Caki2 (cell line): ENCODE measurements at regions not wholly inside any gene's neighbourhood (a gene's known extent, or its start where the extent isn't known, plus 50 kb on each side); places are given as distances from the start of the nearest gene placed in this dataset.

Source experiments
- DNase-seq: peaks from one replicate; pipeline ENCODE4 v3.0.0-alpha.2; 2015; ENCODE audit warnings: low read depth
- in situ Hi-C: cut with HindIII; loops from 2 replicates; pipeline ENCODE4 v1.10.0; 2016; ENCODE audit warnings: low sequenced_read_pairs, low pct_unique_long_range_greater_than_20kb, mixed read lengths

DNA sequence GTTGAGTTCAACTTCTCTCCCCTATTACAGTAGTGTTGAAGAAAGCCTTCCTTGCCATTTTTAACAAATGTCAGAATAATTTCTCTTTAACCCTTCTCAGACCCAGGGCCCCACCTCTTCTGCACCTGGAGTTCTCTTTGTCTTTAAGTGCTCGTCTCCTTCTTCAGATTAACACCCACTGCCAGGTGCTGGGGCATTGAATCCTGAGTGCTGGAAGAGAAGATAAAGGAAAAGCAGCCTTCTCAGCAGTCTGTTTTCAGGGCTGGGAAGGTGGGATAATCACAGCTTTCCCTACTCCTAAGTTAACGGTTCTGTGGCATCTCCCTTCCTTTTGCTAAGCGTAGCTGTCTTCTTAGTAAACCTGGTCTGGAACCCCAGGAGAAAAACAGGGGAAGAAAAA, 114.6 kb upstream of the TAB2 start:
- DNase-seq: no peak
- in situ Hi-C loops: no loop called here

DNA sequence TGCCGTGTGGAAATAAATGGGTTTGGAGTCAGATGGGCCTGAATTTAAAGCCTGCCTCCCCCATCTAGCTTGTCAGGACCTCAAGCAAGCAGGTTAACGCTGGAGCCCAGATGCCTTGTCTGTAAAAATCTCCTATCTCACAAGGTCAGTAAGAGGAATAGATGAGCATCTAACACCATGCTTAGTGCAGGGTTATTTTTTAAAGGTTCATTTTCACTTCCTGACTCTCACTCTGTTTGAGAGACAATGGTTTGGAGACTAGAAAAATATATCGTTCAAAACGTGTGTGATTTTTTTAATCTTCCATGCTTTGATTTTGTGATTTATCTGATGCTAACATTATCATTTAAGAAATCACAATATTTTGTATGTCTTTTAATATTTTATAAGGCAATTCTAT, 114.0 kb upstream of the TAB2 start:
- in situ Hi-C loops: no loop called here
- no peak for DNase-seq

DNA sequence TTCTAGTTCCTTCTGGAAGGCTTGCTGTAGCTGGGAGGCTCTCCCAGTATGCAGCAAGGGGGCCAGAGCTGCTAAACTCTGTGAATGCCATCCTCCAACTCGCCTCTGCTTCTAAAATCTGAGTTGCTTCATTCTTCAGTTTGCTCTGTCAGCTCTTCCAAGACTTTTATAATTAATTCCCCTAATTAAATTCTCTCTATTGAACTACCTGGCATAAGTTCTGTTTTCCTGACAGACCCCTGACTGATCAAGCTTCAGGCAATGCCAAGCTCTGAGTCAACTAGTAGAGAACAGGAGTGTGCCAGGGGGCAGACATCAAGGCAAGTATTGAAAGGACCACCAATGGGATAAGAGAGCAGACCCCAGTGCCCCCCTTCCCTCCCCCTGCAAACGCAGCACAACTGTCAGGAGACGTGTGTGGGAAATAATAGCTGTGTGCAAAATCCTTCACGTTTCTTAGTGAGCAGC, 109.3 kb upstream of the TAB2 start:
- DNase-seq: no peak
- in situ Hi-C loops: no loop called here

DNA sequence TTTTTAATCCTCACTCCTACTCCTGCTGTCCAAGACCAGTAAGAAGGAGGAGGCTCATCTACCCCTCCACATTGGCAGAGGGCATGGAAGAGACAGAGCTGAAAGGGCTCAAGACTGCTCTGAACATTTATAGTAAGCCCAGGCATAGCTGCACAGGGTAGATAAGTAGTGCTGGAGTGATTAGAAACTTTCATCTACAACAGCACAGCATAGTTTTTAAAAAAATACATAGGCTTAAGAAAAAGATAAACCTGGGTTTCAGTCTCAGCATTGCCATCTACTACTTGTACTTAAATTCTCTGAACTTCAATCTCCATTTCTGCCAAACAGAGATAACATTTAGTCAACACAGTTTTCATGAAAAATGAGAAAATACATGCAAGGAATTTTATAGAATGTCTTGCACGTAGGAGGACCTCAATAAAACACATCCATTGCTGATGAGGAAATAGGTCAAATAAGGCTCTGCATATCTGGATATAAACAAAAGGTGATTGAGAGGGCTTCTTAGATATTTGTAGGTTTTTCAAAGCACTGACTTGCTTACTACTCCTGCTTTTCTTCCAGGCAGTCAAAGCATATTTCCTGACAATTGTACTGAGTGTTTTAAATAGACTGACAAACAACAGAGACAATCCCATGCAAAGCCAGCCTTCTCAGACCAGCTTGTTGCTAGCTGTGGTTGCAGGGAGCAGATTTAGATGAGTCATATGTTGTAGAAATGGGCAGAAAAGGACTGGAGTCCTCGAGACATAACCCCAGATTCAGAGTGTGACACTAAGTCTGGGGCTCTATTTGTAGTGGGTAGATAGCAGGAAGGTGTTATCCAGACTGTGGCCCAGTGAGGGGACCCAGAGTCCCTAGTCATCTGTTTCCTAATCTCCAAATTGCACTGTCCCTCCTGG, 107.4 kb upstream of the TAB2 start:
- no peak for DNase-seq
- in situ Hi-C loops: no loop called here

DNA sequence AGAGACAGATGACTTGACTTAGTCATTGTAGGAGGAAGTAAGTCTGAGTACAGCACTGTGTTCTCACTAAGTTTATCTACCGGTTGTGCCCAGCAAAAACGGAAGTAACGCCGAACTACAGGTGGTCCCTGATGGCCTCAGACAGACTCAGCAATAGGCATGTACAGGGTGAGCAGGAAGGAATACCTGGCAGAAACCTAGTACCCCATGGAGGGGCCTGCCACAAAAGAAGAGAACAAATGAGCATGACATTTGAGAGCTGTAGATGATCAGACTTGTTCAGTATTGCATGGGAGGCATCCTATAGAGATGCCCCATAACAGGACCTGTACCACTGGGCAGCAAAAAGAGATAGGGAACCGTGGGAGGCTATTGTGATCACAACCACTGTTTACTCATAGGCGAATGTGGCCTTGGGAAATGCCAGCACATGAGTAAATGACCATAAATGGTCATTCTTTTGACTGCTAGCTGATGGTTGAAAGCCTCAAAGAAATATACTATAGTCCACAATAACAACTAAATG, 106.4 kb upstream of the TAB2 start:
- DNase-seq: no peak
- in situ Hi-C loops: no loop called here

- no peak for DNase-seq
- in situ Hi-C loops: no loop called here
Measured at GRCh38 chr6:149212206-149212605, 105.3 kb upstream of the TAB2 start.

DNA sequence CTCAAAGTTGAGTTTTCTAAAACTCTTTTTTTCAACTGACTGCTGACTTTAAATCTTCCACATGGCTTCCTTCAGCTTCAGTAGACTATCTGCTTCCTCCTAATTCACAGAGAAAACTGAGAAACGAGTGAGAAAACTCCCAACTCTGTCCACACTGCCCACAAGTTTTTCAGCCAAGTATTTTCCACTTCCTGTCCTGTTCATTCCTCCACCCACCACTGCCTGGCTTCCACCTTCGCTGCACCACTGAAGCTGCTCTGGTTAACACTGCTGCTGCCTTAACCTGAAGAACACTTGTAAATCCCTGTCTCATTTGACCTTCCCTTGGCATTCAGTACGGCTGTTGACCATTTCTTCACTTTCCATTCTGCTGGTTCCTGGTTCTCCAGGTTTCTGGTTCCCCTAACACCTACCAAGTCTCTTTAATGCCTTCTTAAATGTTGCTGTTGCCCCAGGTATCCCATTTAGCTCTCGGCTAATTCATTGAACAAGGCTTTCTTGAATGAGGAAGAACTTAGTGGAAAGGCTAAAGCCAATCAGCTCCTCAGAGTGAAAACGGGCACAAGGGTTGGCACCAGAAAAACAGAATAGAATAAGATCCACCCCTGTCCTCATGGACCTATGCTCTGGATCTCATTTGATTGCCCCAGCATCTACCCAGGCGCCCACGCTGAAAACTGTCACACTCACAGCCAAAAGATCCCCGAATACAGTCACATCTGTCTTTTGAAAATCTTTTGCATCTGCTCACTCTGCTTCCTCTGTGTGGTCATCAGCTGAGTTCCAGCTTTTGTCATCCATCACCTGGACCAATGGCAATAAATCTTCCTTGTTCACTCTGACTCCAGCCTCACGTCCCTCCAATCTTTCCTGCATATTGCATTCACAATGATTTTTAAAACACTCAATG, 104.4 kb upstream of the TAB2 start:
- DNase-seq: no peak
- in situ Hi-C loops: no loop called here

GRCh38 chr6:149213829-149214228, 103.7 kb upstream of the TAB2 start:
- DNase-seq: no peak
- in situ Hi-C loops: no loop called here

DNA sequence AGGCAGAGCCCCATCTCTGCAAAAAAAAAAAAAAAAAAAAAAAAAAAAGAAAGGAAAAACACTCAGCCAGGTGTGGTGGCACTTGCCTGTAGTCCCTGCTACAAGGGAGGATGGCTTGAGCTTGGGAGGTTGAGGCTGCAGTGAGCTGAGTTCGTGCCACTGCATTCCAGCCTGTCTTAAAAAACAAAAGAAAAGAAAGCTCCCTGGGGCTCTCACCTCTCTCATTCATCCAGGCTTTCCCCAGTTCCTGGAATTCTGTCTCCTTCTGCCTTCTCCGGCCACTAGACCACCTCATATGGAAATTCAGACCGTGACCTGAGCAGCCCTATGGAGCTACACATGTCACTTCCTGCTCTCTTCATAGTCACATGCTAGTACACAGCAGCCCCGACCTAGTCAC, 101.1 kb upstream of the TAB2 start:
- in situ Hi-C loops: no loop called here
- DNase-seq: no peak

DNA sequence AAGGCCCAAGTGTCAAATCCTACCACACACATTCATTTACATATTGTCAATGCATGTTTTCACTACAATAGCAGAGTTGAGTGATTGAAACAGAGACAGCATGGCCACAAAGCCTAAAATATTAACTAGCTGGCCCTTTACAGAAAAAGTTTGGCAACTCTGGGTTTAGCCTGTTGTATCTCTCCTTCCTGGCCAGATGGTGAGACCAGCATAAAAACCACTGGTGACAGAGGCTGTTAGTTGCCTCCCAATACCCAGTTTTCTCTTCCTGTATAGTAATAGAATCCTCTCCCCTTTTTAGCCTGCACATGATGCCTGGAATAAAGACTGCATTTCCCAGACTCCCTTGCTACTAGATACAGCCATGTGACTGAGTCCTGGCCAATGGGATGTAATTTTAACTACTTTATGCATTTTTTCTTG, 100.0 kb upstream of the TAB2 start:
- no peak for DNase-seq
- in situ Hi-C loops: no loop called here

GRCh38 chr6:149218471-149218870, 99.0 kb upstream of the TAB2 start:
- in situ Hi-C loops: no loop called here
- DNase-seq: no peak

DNA sequence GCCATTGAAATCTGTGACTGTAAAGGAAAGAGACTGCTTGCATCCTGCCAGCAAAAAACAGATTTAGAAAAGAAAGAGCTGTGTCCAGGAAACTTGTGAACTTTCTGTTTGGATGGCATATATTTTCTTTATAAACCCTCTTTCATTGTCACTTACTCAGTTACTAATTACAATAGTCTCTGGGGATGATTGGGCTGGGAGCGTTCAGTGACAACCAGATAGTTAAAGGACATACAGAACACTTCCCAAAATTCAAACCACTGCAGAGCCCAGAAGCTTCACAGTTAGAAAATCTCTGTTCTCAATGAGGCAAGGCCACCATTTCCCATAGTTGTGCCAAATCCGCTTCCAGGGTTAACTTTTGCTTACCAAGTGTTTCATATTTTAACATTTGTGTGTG, 98.6 kb upstream of the TAB2 start:
- in situ Hi-C loops: no loop called here
- no peak for DNase-seq

GRCh38 chr6:149220882-149221773, 96.4 kb upstream of the TAB2 start:
- in situ Hi-C loops: no loop called here
- no peak for DNase-seq

GRCh38 chr6:149221774-149222070, 95.8 kb upstream of the TAB2 start:
- in situ Hi-C loops: no loop called here
- DNase-seq: no peak

GRCh38 chr6:149223120-149223903, 94.2 kb upstream of the TAB2 start:
- no peak for DNase-seq
- in situ Hi-C loops: no loop called here

DNA sequence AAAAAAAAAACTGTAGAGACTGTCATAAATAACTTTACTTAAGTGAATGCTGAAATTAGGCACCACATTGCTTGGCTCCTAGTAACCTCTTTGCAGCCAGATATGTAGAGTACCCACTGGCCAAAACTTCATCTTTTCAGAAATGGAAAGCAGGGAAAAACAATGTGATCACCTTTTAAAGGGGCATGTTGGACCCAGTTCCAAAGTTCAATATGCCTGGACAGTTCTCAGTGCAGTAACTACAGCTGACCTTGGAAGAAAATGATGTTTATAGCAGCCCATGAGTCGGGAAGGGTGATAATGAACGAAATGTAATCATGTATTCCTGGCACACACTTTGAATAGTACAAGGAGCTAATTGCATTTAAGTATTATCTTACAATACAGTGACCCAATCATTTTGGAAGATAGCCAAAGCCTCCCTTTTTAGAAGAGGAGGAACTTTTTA, 93.6 kb upstream of the TAB2 start:
- in situ Hi-C loops: no loop called here
- DNase-seq: no peak

GRCh38 chr6:149224399-149224798, 93.1 kb upstream of the TAB2 start:
- no peak for DNase-seq
- in situ Hi-C loops: no loop called here
